ENCODE measurements at regions not wholly inside any gene's neighbourhood (a gene's known extent, or its start where the extent isn't known, plus 50 kb on each side); places are given as distances from the start of the nearest gene placed in this dataset.

DNA sequence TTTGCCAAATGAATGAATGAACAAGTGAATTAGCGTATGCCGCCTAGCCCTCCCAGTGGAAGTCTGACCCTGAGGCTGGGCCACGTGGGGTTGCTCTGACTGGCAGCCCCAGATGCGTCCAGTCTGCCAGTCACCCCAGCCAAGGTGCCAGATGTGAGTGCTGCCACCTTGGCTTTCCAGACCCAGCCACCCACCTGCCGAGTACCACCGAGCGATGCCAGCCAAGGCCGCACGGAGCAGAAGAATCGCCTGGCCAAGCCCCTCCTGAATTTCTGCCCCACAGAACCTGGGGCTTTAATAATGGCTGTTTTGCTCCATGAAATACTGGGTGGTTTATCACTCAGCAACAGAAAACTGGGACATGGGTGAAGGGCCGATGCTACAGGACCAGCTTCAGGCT is 59.3 kb downstream of the ADRA2C start:
- DNase-seq (ENCODE audit: low spot score) = no peak
- H3K36me3 ChIP-seq = no peaks in the 10 kb centered on the region
- no peak for TF ChIP-seq POLR2A (IDR thresholded peaks at IDR 0.05)
- TF ChIP-seq, protein P1, sequence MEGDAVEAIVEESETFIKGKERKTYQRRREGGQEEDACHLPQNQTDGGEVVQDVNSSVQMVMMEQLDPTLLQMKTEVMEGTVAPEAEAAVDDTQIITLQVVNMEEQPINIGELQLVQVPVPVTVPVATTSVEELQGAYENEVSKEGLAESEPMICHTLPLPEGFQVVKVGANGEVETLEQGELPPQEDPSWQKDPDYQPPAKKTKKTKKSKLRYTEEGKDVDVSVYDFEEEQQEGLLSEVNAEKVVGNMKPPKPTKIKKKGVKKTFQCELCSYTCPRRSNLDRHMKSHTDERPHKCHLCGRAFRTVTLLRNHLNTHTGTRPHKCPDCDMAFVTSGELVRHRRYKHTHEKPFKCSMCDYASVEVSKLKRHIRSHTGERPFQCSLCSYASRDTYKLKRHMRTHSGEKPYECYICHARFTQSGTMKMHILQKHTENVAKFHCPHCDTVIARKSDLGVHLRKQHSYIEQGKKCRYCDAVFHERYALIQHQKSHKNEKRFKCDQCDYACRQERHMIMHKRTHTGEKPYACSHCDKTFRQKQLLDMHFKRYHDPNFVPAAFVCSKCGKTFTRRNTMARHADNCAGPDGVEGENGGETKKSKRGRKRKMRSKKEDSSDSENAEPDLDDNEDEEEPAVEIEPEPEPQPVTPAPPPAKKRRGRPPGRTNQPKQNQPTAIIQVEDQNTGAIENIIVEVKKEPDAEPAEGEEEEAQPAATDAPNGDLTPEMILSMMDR (IDR thresholded peaks at IDR 0.05) = no peak
- no peak for TF ChIP-seq POLR2AphosphoS5 (IDR thresholded peaks at IDR 0.05)
- intact Hi-C loops (cut with DNase I) = no loop called here
- H3K4me1 ChIP-seq (replicated peaks) = no peaks in the 10 kb centered on the region
- WGBS = 89% methylated on average over 11 of the region's 11 CpGs
- no peaks in the 10 kb centered on the region for H3K27me3 ChIP-seq (replicated peaks; ENCODE audit: insufficient read depth)
- no peaks in the 10 kb centered on the region for H3K9me3 ChIP-seq
- H3K27ac ChIP-seq = no peak overlapping the region
- H3K4me3 ChIP-seq = no peak overlapping the region

DNA sequence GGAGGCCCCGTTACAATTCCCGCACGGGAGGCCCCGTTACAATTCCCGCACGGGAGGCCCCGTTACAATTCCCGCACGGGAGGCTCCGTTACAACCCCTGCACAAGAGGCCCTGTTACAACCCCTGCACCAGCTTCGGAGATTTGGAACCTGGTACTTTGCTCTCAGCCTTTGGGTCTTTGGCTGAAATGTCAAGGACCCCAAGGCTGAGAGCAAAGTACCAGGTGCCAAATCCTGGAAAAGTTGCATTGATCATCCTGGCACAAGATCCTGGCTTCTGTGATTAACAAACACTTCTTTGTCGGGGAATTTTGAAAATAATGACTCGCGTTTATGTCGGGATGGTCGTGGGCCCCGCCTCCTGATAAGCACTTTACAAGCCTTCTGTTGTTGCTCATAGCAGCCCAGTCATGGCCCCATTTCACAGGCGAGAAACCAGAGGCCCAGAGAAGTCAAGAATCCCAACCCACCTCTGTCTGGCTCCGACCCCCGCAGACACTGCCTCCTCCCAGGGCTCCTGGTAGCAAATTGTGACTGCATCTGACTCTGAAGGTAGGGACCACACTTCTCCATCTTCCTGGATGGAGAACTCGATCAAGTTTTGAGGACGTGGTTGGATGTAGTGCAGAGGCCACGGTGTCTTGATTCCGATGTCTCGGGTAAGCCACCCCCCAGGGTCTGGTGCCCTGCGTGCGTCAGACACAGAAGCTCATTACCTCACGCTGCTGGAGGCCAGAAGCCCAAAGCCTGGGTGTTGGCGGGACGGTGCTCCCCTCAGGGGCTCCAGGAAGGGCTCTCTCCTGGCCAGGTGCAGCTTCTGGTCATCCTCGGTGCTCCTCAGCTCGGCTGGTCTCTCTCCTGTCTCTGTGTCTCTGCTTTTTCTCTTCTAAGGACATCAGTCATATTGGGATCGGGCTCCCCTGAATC is 60.3 kb downstream of the ADRA2C start:
- TF ChIP-seq POLR2A (IDR thresholded peaks at IDR 0.05) = no peak
- TF ChIP-seq POLR2AphosphoS5 (IDR thresholded peaks at IDR 0.05) = no peak
- TF ChIP-seq, protein P1 (IDR thresholded peaks at IDR 0.05) = no peak
- 67% methylated on average over 33 of the region's 33 CpGs for WGBS
- Histone ChIP-seq H3K9me3 (no peaks in the 10 kb centered on the region), H3K36me3 (no peaks in the 10 kb centered on the region), H3K4me3 (no peak overlapping the region), H3K27me3 (replicated peaks; ENCODE audit: insufficient read depth) (no peaks in the 10 kb centered on the region), H3K4me1 (replicated peaks) (no peaks in the 10 kb centered on the region), H3K27ac (no peak overlapping the region)
- intact Hi-C loops (cut with DNase I) = no loop called here
- no peak for DNase-seq (ENCODE audit: low spot score)

DNA sequence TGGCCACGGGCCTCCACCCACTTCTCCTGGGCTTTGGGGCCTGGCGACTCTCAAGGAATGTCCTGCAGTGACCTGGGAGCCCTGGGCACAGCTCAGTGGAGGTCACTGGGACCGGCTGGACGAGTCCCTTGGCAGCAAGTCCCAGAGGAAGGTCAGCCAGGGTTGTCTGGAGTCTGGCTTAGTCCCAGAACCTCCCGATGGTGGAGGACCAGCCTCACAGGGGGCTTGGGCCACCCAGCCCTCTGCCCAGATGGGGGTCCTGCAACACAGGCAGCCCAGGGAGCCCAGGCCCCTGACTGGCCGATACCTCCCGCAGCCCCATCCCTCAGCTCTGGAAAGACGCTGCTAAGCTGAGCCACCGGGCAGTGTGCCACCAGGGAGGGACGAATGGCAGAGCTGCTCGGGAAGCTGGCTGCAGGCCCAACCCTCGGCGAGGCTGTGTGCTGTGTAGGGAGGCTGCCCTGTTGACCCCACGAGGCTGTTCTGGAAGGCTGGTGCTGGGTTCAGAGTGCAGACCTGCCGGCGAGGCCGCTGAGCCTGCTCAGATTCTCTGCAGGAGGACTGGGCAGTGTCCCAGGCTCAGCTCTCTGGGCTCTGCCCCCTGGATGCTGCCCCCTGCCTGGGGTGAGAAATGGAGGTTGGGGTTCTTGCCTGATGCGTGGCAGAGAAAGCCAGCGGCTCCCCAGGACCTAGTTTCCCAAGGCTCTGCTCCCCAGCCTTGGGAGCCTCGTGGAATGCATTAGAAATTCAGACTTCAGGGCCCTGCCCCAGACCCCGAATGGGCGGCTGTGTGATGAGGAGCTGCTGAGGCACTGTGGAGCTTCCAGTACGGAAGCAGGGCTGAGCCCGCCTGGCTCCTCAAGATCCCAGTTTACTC is 61.7 kb downstream of the ADRA2C start:
- H3K27ac ChIP-seq = no peak overlapping the region
- TF ChIP-seq, protein P1 (IDR thresholded peaks at IDR 0.05) = no peak
- TF ChIP-seq POLR2AphosphoS5 (IDR thresholded peaks at IDR 0.05) (no peak), POLR2A (IDR thresholded peaks at IDR 0.05) (no peak)
- WGBS = 30% methylated on average over 21 of the region's 24 CpGs
- H3K4me3 ChIP-seq = no peak overlapping the region
- no peaks in the 10 kb centered on the region for H3K4me1 ChIP-seq (replicated peaks)
- H3K36me3 ChIP-seq = no peaks in the 10 kb centered on the region
- no peaks in the 10 kb centered on the region for H3K9me3 ChIP-seq
- intact Hi-C loops (cut with DNase I) = no loop called here
- peak; percentile 55 for DNase-seq (ENCODE audit: low spot score)
- no peaks in the 10 kb centered on the region for H3K27me3 ChIP-seq (replicated peaks; ENCODE audit: insufficient read depth)

DNA sequence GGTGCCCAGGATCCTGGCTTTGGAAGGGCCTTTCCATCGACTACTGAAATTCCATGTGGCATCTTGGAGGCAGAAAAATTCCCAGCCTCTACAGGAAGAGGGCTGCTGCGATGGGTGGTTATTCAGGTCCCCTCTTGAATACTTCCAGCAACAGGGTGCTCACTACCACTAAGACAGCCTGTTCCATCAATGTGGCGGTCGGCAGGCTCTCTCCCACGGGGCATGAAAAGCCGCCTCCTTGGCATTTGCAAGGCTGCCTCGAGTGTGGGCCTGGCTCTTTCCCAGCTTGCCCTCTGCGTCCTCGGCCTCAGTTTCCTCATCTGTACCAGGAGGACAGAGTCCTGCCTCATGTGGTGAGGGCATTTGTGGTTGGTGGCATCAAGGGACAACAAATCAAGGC is 62.4 kb downstream of the ADRA2C start:
- Histone ChIP-seq H3K36me3 (no peaks in the 10 kb centered on the region), H3K9me3 (no peaks in the 10 kb centered on the region), H3K4me1 (replicated peaks) (no peaks in the 10 kb centered on the region), H3K4me3 (no peak overlapping the region), H3K27me3 (replicated peaks; ENCODE audit: insufficient read depth) (no peaks in the 10 kb centered on the region), H3K27ac (no peak overlapping the region)
- WGBS = 90% methylated on average over 7 of the region's 9 CpGs
- intact Hi-C loops (cut with DNase I) = no loop called here
- TF ChIP-seq, protein P1 (IDR thresholded peaks at IDR 0.05) = no peak
- TF ChIP-seq POLR2AphosphoS5 (IDR thresholded peaks at IDR 0.05) (no peak), POLR2A (IDR thresholded peaks at IDR 0.05) (no peak)
- DNase-seq (ENCODE audit: low spot score) = no peak

Measured in prostate gland (tissue), 2 donors.